ENCODE measurements at regions not wholly inside any gene's neighbourhood (a gene's known extent, or its start where the extent isn't known, plus 50 kb on each side); places are given as distances from the start of the nearest gene placed in this dataset.
"Not testable (repeated sequence)": the region's sequence is repeated elsewhere in the genome, so short reads cannot be mapped to it uniquely, and the experiment has no call there.

- 75 to 95% (median 88%) methylated on average over 4 to 7 of the region's 7 CpGs for WGBS, 4 donors
- Histone ChIP-seq H3K4me1 (replicated peaks in 1 of 2) (no peaks in the 10 kb centered on the region), H3K36me3 (replicated peaks in 1 of 2) (no peaks in the 10 kb centered on the region), H3K27ac (no peak overlapping the region), H3K27me3 (no peaks in the 10 kb centered on the region), H3K9me3 (replicated peaks in 1 of 3) (no peaks in the 10 kb centered on the region), H3K4me3 (no peak overlapping the region)
- TF ChIP-seq POLR2A (IDR thresholded peaks at IDR 0.05) (no peak), CTCF (IDR thresholded peaks at IDR 0.05) (no peak)
- intact Hi-C loops (cut with DNase I), result no loop called here
- no peak for DNase-seq
Observed at GRCh38 chr1:172727275-172727857, 68.5 kb downstream of the FASLG start.

- H3K27ac ChIP-seq, result no peak overlapping the region
- H3K9me3 ChIP-seq (replicated peaks in 1 of 3), result no peaks in the 10 kb centered on the region
- H3K36me3 ChIP-seq (replicated peaks in 1 of 2), result no peaks in the 10 kb centered on the region
- H3K4me1 ChIP-seq (replicated peaks in 1 of 2), result no peaks in the 10 kb centered on the region
- TF ChIP-seq CTCF (IDR thresholded peaks at IDR 0.05), result peak in 4 of 6 experiments; percentile 26 to 57 (median 34)
- TF ChIP-seq POLR2A (IDR thresholded peaks at IDR 0.05), result no peak
- DNase-seq, result peak in 2 of 7 donors; percentile 14 to 27
- WGBS, 4 donors, result 100% methylated on average over 1 of the region's 1 CpG
- intact Hi-C loops (cut with DNase I), result no loop called here
- H3K4me3 ChIP-seq, result no peak overlapping the region
- H3K27me3 ChIP-seq, result no peaks in the 10 kb centered on the region
Observed at GRCh38 chr1:172727956-172728603, 69.2 kb downstream of the FASLG start.

GRCh38 chr1:172728705-172729104 is 69.8 kb downstream of the FASLG start:
- DNase-seq; intact Hi-C loops (cut with DNase I); H3K27me3 ChIP-seq; H3K4me1 ChIP-seq (replicated peaks in 1 of 2); H3K36me3 ChIP-seq (replicated peaks in 1 of 2); H3K9me3 ChIP-seq (replicated peaks in 1 of 3); H3K27ac ChIP-seq; H3K4me3 ChIP-seq: not testable (repeated sequence)
- 89 to 100% (median 91%) methylated on average over 1 of the region's 1 CpG for WGBS, 4 donors

GRCh38 chr1:172732427-172732826 is 73.5 kb downstream of the FASLG start:
- TF ChIP-seq CTCF (IDR thresholded peaks at IDR 0.05) (no peak), POLR2A (IDR thresholded peaks at IDR 0.05) (no peak)
- Histone ChIP-seq H3K4me3 (no peak overlapping the region), H3K9me3 (replicated peaks in 1 of 3) (no peaks in the 10 kb centered on the region), H3K27me3 (no peaks in the 10 kb centered on the region), H3K4me1 (replicated peaks in 1 of 2) (no peaks in the 10 kb centered on the region), H3K27ac (no peak overlapping the region), H3K36me3 (replicated peaks in 1 of 2) (no peaks in the 10 kb centered on the region)
- intact Hi-C loops (cut with DNase I), result no loop called here
- 86 to 90% (median 89%) methylated on average over 3 of the region's 3 CpGs for WGBS, 4 donors
- no peak for DNase-seq

GRCh38 chr1:172733815-172734214 is 74.9 kb downstream of the FASLG start:
- no peaks in the 10 kb centered on the region for H3K36me3 ChIP-seq (replicated peaks in 1 of 2)
- no peaks in the 10 kb centered on the region for H3K27me3 ChIP-seq
- intact Hi-C loops (cut with DNase I), result no loop called here
- H3K4me3 ChIP-seq, result no peak overlapping the region
- no peak for DNase-seq
- H3K9me3 ChIP-seq (replicated peaks in 1 of 3), result no peaks in the 10 kb centered on the region
- TF ChIP-seq POLR2A (IDR thresholded peaks at IDR 0.05) (no peak), CTCF (IDR thresholded peaks at IDR 0.05) (no peak)
- H3K4me1 ChIP-seq (replicated peaks in 1 of 2), result no peaks in the 10 kb centered on the region
- no peak overlapping the region for H3K27ac ChIP-seq

Measured in adrenal gland (tissue), 9 donors.